HG03432 (cell line): ENCODE measurements at regions not wholly inside any gene's neighbourhood (a gene's known extent, or its start where the extent isn't known, plus 50 kb on each side); places are given as distances from the start of the nearest gene placed in this dataset.
A peak's percentile ranks its signal among the peaks of the same experiment; 100 is the strongest.
"Not testable (repeated sequence)": the region's sequence is repeated elsewhere in the genome, so short reads cannot be mapped to it uniquely, and the experiment has no call there.

Source experiments
- ATAC-seq: cut with Tn5 transposase; IDR thresholded peaks from one replicate; pipeline ENCODE4 v1.9.1; 2021; ENCODE audit warnings: mild to moderate bottlenecking, moderate library complexity; ENCODE audit not compliant: unreplicated experiment

DNA sequence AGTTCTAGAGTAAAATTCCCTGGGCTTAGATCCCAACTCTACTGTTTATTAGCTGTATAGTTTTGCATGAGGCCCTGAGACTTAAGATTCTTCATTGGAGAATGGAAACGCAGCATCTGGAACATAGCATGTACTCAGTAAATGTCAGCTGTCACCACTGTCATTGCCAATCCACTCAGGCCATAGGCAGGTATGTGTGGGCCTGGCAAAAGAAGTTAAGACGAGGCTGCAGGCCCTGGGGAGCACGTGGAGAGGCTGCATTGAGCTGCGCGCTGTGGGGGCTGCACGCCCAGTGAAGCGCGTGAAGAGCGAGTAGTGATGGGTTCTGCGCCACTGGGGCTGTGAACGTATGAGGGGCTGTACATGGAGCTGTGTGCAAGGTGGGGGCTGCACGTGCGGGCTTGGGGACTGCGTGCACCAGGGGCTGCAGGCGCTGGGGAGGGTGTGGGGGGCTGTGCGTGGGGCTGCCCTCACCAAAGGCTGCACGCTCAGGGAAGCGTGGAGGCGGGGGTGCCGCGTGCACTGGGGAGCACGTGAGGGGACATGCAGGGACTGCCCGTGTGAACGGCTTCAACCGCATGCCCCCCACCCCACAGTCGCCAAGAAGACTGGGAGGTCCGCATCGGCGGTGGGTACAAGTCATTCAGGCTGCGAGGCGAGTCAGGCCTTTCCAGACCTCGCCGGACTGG, 85.5 kb downstream of the PRR15 start:
- ATAC-seq: no peak

DNA sequence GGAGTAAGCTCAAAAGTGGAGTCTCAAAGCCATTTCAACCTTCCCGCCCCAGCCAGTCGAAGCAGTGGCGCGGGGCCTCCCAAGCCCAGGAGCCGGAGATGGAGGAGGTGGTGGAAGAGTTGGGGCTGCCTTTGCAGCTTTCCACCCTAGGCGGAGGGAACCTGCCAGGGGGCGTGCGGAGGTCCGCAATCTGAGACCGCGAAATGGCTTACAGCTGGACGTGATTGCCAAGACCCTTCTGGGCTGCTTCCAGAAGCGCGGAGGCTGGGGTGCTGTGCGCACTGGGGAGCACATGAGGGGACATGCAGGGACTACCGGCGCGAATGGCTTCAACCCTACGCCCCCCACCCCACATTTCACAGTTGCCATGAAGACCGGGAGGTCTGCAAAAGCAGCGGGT, 86.2 kb downstream of the PRR15 start:
- no peak for ATAC-seq

DNA sequence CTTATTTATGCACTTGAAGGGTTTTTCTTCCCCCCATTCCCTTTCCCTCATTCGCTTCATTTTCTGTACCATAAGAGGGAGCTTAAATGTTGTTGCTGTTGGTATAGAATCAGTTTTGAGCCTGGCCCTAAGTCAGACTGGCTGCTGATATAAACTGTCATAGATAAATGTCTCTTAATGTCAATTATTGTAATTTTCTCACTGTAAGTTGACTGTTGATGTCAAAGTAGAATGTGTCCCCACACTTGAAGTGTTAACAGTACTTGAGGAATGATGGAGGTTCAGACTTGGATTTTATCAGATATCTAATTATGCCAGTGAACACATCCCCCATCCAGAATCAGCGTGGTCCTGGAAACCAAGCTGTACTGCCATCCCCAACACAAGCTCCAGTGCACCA, 87.8 kb downstream of the PRR15 start:
- no peak for ATAC-seq

DNA sequence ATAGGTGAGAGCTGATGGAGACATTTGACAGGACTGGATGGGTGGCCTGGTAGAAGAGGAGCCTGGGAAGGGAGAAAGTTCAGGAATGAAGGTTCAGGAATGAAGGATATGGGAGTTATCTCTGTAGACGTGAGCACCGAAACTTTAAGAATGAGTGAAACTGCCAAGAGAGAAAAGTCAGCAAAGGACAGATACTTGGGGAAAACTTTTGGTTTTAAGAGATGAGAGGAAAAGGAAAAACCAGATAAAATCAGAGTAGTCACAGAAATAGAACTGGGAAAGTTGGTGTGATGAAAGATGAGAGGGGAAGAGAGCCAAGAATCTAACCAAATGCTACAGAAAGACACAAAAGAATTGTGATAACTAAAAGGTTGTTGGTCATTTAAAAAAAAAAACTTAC, 88.9 kb downstream of the PRR15 start:
- no peak for ATAC-seq

DNA sequence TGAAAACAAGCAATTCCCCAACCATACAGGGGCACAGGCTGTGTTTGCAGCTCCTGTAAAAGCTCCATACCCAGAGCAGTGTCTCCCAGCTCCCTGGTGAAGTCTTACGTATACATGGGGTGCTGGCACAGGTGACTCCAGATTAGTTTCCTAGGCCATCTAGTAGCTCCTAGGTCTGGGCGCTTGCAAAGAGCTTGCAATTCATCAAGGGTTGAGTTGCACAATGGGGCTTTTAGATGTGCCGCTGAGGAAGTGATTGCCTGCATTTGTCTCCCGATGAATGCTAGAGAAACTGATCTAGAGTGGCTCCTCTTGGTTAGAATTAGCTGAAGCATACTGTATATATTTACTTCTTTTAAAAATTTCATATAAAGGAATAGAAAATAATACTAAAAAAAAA, 90.7 kb downstream of the PRR15 start:
- not testable (repeated sequence) for ATAC-seq

DNA sequence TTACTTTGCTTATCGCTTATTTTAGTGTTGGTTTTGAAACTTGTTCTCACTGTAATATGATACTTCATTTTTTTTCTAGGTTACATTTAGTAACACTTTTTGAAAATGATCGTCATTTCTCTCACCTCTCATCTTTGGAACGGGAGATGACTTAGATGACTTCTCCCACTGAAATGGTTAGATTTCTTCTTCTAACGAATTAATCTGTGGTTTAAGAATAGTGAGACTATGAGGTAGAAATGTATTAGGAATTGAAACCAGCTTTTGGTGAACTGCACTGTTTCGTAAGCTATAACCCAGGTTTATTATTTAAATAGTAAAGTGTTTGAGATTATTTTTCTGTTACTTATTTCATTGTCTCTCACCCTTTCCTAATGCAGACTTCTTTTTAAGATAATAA, 93.7 kb downstream of the PRR15 start:
- no peak for ATAC-seq

DNA sequence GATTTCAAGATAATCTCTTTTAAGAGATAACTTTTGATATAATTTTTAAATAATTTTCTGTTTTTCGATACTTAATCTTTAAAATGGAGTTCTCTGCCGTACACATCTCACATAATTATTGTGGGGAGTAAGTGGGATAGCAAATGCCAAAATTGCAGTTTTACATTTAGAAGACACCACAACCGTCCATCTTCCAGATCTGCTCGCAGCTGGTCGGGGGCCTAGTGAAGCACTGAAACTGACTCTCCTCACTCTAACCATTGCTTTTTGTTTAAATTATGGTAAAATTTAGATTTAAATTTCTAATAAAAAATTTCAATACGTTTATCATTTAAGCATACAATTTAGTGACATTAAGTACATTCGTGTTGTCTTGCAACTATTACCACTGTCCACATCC, 94.2 kb downstream of the PRR15 start:
- ATAC-seq: no peak

DNA sequence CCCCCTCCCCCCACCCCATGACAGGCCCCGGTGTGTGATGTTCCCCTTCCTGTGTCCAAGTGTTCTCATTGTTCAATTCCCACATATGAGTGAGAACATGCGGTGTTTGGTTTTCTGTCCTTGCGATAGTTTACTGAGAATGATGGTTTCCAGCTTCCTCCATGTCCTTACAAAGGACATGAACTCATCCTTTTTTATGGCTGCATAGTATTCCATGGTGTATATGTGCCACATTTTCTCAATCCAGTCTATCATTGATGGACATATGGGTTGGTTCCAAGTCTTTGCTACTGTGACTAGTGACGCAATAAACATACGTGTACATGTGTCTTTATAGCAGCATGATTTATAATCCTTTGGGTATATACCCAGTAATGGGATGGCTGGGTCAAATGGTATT, 95.6 kb downstream of the PRR15 start:
- ATAC-seq: not testable (repeated sequence)

DNA sequence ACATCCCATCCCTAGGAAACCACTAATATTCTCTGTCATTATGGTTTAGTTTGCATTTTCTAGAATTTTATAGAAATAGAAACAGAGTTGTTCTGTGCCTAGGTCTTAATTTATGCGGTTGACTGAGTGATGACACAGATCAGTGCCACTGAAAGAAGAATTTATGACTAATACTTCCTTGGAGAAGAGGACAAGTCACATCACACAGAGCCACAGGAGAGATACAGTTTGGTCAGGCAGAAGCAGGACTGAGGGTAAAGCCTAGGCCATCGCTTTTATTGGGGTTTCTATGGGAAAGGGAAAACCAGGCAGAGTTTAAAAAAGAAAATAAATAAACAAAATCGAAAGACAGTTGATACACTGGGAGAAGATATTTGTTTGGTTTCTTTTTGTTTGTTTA, 99.3 kb downstream of the PRR15 start:
- ATAC-seq: not testable (repeated sequence)

DNA sequence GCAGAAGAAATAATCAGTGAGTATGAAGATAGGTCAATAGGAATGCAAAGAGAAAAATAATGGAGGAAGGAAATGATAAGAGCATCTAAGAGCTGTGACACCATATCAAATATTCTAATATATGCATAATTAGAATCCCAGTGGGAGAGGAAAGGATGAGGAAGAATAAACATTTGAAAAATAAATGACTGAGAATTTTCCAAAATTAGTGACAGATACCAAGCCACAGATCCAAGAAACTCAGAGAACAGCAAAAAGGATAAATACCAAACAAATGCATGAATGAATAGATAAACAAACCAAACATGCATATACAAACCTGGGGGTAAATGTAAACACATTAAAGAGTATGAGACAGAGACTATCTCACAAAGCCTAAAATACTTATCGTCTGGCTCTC, 101.4 kb downstream of the PRR15 start:
- ATAC-seq: not testable (repeated sequence)

DNA sequence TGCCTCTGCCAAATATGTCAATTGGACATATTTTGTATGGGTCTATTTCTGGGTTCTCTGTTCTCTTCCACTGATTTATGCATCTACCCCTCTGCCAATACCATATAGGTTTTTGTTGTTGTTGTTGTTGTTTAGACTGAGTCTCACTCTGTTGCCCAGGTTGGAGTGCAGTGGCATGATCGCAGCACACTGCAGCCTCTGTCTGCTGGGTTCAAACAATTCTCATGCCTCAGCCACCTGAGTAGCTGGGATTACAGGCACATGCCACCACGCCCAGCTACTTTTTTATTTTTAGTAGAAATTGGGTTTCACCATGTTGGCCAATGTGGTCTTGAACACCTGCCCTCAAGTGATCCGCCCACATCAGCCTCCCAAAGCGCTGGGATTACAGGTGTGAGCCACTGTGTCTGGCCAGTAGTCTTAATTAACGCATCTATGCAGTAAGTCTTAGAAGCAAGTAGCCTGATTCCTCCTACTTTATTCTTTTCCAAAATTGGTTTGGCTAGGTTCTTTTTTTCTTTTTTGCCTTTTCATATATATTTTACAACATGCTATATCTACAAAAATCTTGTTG, 103.5 kb downstream of the PRR15 start:
- not testable (repeated sequence) for ATAC-seq

DNA sequence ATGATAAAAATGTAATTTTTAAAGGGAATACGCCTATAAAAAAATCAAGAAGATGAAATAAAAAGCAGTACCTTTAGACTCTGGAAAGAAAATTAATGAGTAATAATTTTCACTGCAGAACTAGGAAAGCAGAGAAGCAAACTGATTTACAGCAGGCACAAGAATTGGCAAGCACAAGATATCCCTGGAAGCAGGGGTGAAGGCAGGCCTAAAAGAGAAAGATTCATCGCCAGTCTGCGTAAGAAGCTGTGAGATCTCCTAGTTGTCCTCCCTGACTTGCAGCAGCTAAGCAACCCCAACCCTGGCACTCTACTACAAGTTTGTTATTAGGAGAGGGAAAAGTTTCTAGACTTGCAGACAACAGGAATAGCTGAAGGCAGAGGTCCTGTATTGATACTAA, 107.7 kb downstream of the PRR15 start:
- ATAC-seq: not testable (repeated sequence)

DNA sequence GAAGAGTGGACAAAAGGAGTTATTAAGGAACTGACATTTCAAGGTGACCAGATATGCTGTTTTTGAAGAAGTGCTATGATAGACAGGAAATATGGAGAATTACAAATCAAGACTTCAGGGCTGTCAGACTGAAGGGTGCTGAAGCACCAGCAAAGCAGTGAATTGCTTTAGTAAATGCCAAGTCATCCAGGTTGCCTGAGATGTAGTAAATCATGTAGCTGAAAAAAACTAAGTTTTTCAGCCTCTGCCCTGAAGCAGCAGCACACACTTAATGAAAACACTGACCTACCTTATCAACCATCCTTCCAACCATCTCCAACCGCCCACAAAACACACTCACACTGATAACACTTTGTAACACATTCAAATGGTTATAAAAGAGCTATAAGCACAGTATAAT, 110.0 kb downstream of the PRR15 start:
- not testable (repeated sequence) for ATAC-seq

DNA sequence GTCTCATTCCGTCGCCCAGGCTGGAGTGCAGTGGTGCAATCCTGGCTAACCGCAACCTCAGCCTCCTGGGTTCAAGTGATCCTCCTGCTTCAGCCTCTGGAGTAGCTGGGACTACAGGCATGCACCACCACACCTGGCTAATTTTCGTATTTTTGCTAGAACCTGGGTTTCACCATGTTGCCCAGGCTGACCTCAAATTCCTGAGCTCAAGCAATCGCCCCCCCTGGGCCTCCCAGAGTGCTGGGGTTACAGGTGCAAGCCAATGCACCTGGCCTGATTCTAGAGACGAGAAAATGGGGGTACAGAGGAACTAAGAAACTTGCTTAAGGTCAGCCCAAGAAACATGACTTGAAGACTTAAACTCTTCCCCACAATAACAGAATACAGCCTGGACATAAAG, 111.0 kb downstream of the PRR15 start:
- ATAC-seq: not testable (repeated sequence)

DNA sequence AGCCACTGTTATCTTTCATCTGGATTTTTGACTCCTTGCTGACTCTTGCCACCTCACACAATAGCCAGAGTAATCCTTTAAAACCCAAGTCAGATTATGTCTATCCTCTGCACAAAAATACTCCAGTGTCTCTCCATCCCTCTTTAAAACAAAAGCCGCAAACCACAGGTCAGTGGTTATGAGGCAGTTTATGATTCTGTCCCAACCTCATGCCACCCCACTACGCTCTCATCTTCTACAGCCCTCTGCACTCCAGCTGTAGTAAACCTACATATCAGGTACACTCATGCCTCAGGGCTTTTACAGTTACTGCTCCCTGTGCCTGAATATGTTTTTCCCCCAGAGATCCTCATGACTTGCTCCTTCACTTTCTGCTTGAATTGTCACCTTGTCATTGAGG, 113.6 kb downstream of the PRR15 start:
- ATAC-seq: not testable (repeated sequence)

DNA sequence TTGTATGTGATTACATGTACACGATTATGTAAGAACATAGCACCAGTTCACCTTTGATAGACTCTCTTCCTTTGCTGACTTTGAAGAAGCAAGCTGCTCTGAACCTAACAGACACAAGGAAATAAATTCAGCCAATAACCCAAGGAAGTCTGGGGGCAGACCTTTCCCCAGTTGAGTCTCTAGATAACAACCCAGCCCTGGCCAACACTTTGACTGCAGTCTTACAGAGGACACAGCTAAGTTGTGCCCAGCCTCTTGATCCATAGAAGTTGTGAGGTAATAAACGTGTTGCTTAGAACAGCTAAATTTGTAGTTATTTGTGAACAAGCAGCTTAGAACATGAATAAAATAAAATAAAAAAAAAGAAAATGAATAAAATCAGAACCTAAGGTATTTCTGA, 116.3 kb downstream of the PRR15 start:
- not testable (repeated sequence) for ATAC-seq

DNA sequence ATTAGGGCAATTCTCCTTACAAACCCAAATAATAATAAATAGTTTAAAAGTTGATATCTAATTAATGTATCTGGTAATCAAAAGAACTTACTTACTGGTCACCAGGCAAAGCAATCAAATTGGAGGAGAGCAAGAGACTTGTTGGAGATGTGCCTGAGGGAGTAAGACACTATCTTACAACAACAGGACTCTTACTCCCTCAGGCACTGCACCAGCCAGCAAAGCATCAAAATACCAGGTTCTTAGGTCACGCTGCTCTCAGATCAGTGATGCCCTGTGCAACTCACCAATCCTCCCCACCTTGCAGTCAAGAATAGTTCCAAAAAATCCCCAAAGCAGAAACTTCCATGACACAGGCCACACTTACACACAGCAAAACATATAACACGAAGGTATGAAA, 117.0 kb downstream of the PRR15 start:
- ATAC-seq: not testable (repeated sequence)

DNA sequence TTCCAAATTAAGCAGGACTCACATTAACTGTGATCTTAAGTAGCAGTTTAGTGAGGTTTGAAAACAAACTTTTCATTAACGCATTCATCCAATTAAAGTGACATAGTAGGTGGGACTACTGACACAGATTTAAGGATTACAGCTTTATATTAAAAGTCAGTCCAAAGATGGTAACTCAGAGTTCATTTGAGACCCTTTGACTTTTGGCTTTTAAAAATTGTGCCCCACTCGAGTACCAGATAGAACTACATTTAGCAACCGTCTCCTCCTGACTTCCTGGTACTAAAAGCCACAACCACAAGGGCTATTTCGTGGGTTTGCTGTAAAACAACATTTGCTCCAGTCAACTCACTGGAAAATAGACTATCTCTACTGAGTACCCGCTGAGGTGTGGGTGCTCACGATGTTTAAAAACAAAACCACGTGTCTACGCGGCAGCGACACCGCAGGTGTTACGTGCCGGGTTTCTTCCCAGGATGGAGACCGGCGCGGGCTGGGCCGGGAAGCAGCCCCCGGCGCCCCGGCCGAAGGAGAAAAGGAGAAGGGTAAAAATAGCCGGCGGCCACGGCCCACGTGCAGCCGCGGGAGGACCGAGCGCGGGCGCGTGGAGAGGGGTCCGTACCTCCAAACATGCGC, 120.6 kb downstream of the PRR15 start:
- ATAC-seq: peak; percentile 20

DNA sequence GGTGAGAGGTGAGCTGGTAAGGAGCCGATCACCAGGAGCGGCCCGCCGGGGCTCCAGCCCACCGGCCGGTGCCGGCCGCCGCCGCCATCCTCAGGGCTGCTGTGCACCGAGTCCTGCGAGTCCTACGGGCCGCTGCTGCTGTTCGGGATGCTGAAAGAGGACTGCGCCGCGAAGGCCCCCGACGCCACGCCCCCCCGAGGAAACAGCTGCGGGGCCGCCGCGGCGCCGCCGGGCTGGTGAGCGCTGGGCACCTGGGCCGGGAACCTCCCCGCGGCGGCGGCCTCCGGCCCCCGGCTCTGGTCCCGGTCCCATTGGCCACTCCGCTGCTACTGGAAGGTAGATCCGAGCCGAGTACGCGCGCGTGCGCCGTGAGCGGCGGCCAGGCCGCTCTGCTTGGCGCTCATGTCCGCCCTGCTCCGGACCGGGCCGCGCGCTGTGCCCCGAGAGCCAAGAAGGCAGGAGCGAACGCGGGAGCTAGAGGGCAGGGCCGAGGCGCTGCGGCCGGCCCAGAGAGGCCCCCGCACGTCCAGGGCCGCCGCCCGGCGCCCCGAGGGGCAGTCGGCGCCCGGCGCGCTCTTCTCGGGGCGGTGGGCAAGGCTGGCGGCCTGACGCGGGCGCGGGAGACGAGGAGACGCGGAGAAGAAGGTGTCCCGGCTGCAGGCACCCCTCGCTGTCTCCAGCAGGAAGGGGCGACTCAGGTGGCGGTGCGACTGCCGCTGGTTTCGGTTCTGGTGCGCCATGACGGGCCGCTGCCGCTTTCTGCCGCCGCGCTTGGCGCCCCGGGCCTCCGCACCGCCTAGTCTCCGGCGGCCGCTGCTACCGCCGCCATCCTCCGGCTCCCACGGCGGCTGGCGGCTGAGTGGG, 121.3 kb upstream of the WIPF3 start:
- ATAC-seq: peak; percentile 83

DNA sequence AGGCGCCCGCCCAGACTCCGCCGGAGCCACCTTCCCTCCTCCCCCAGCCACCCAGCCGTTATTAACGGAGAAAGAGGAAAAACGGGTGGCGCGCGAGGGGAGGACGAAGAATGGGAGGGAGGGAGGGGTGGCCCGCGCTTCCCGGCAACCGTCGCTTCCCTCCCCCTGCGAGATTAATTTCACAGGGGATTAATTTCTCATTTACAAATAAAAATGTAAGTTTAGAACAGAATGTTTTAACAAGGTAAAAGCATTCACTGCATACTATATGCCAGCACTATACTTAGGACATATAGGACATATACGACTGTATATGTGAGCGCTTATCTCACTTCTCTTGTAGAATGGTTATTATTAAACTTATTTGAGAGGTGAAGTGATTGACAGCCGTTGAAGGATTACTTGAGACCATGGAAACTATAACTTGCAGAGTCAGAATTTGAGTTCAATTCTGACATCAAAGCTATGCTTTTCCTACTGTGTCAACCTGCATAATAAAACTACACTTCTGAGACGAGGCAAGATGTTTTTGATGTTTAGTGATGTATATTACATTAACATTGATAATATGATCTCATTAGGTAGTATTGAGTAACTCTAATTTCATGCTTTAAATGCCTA, 120.5 kb upstream of the WIPF3 start:
- not testable (repeated sequence) for ATAC-seq

DNA sequence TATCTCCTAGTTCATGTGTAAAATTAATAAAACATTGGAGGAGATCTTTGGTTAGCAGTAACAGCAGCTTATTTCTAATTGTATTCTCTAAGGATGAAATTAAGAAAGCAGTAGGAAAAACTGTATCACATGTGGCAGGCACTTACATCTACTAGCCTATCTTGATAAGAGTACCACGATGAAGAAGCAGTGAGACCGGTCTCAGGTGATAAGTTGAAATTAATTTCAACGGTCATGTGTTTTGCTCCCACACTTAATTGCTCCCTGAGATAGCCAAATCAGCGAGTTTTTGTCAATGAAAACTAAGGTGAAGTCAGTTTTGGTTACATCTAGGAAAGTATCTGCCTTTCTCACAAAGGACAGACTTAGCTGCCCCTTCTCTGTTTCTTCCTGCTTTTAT, 115.8 kb upstream of the WIPF3 start:
- ATAC-seq: not testable (repeated sequence)
